Stomach (tissue), 4 donors: ENCODE measurements at regions not wholly inside any gene's neighbourhood (a gene's known extent, or its start where the extent isn't known, plus 50 kb on each side); places are given as distances from the start of the nearest gene placed in this dataset.

Experiments used
- EP300 ChIP-seq: sonication (generic); formaldehyde crosslinking; IDR thresholded peaks from one replicate; pipeline ENCODE4 v1.6.1; 2017; ENCODE audit warnings: antibody characterized with exemption
- POLR2A ChIP-seq, 4 donors: fragments of 450-650 bp; IDR thresholded peaks; one replicate each; pipeline ENCODE4 v1.6.1; 2016; ENCODE audit warnings: antibody characterized with exemption in 4 of 4, control low read depth in 2 of 4, mild to moderate bottlenecking in 1 of 4, moderate library complexity in 1 of 4
- TF ChIP-seq, protein P1 (sequence below), 7 experiments: fragments of 450-650 bp in 4 of 7; fragments of 200-600 bp in 3 of 7; sonication (generic) in 3 of 7; IDR thresholded peaks; one replicate each; pipeline ENCODE4 v1.5.1; 2016 to 2019; ENCODE audit warnings: antibody characterized with exemption in 7 of 7, control low read depth in 2 of 7, mild to moderate bottlenecking in 1 of 7

DNA sequence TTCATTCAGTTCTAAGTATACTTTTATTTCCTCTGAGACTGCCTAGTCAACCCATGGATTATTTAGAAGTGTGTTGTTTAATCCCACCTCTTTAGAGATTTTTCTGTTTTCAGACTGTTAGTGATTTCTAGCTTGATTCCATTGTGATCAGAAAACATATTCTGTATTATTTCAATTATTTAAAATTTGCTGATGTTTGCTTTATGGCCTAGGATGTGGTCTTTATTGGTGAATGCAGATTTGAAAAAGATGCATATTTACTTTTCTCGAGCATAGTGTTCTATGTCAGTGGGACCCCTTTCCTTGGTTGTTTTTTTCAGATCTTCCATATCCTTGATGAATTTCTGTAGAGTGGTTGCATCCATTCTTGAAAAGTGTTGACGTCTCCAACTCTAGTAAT, 487.2 kb upstream of the HS6ST1 start:
- TF ChIP-seq, protein P1, sequence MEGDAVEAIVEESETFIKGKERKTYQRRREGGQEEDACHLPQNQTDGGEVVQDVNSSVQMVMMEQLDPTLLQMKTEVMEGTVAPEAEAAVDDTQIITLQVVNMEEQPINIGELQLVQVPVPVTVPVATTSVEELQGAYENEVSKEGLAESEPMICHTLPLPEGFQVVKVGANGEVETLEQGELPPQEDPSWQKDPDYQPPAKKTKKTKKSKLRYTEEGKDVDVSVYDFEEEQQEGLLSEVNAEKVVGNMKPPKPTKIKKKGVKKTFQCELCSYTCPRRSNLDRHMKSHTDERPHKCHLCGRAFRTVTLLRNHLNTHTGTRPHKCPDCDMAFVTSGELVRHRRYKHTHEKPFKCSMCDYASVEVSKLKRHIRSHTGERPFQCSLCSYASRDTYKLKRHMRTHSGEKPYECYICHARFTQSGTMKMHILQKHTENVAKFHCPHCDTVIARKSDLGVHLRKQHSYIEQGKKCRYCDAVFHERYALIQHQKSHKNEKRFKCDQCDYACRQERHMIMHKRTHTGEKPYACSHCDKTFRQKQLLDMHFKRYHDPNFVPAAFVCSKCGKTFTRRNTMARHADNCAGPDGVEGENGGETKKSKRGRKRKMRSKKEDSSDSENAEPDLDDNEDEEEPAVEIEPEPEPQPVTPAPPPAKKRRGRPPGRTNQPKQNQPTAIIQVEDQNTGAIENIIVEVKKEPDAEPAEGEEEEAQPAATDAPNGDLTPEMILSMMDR (IDR thresholded peaks at IDR 0.05), result no peak
- no peak for TF ChIP-seq EP300
- TF ChIP-seq POLR2A (IDR thresholded peaks at IDR 0.05), result no peak
